HG03342 (cell line): ENCODE measurements at regions not wholly inside any gene's neighbourhood (a gene's known extent, or its start where the extent isn't known, plus 50 kb on each side); places are given as distances from the start of the nearest gene placed in this dataset.
A peak's percentile ranks its signal among the peaks of the same experiment; 100 is the strongest.
"Not testable (repeated sequence)": the region's sequence is repeated elsewhere in the genome, so short reads cannot be mapped to it uniquely, and the experiment has no call there.

Experiments used
- ATAC-seq: cut with Tn5 transposase; IDR thresholded peaks from one replicate; pipeline ENCODE4 v1.9.1; 2021; ENCODE audit warnings: mild to moderate bottlenecking, moderate library complexity; ENCODE audit not compliant: unreplicated experiment

- ATAC-seq = no peak
These were observed 237.0 kb downstream of the UACA start for GRCh38 chr15:70526221-70526973.

GRCh38 chr15:70525551-70525950 lies 237.8 kb downstream of the UACA start:
- ATAC-seq = no peak

GRCh38 chr15:70524470-70524869 lies 238.9 kb downstream of the UACA start:
- ATAC-seq = no peak

- ATAC-seq = no peak
These were observed 239.7 kb downstream of the UACA start for GRCh38 chr15:70523616-70524015.

- ATAC-seq = no peak
These were observed 240.2 kb downstream of the UACA start for GRCh38 chr15:70523192-70523591.

- ATAC-seq = no peak
These were observed 240.9 kb downstream of the UACA start for GRCh38 chr15:70522323-70522966.

- no peak for ATAC-seq
These were observed 241.6 kb downstream of the UACA start for GRCh38 chr15:70521576-70522322.

- no peak for ATAC-seq
These were observed 243.7 kb downstream of the UACA start for GRCh38 chr15:70519616-70520015.

- no peak for ATAC-seq
These were observed 244.4 kb downstream of the UACA start for GRCh38 chr15:70519004-70519365.

GRCh38 chr15:70518201-70519003 lies 245.0 kb downstream of the UACA start:
- ATAC-seq = no peak

GRCh38 chr15:70517194-70517590 lies 246.2 kb downstream of the UACA start:
- no peak for ATAC-seq

GRCh38 chr15:70516408-70517193 lies 246.8 kb downstream of the UACA start:
- ATAC-seq = no peak

GRCh38 chr15:70514251-70514650 lies 249.1 kb downstream of the UACA start:
- no peak for ATAC-seq

- no peak for ATAC-seq
These were observed 249.5 kb downstream of the UACA start for GRCh38 chr15:70513819-70514218.

- peak; percentile 72 for ATAC-seq
These were observed 250.5 kb downstream of the UACA start for GRCh38 chr15:70512772-70513362.

GRCh38 chr15:70511972-70512587 lies 251.3 kb downstream of the UACA start:
- ATAC-seq = not testable (repeated sequence)

GRCh38 chr15:70510433-70510832 lies 252.9 kb downstream of the UACA start:
- no peak for ATAC-seq

- no peak for ATAC-seq
These were observed 253.6 kb downstream of the UACA start for GRCh38 chr15:70509731-70510143.

- no peak for ATAC-seq
These were observed 254.1 kb downstream of the UACA start for GRCh38 chr15:70509282-70509662.
